ENCODE measurements at regions not wholly inside any gene's neighbourhood (a gene's known extent, or its start where the extent isn't known, plus 50 kb on each side); places are given as distances from the start of the nearest gene placed in this dataset.
A peak's percentile ranks its signal among the peaks of the same experiment; 100 is the strongest.

GRCh38 chr11:90783111-90783510 lies 560.3 kb upstream of the CHORDC1 start:
- Mint-ChIP-seq H3K9me3 (ENCODE audit: low read depth) (peaks cover 11% of the 10 kb centered on the region), H3K36me3 (ENCODE audit: low read depth) (no peaks in the 10 kb centered on the region), H3K4me3 (ENCODE audit: unreplicated experiment) (no peak overlapping the region), H3K4me1 (ENCODE audit: low read depth) (no peaks in the 10 kb centered on the region), H3K27me3 (ENCODE audit: low read depth) (peaks cover 2% of the 10 kb centered on the region), H3K27ac (ENCODE audit: unreplicated experiment) (no peak overlapping the region)
- no peak for TF ChIP-seq CTCF (IDR thresholded peaks at IDR 0.05)
- DNase-seq (ENCODE audit: low spot score) = no peak

- Mint-ChIP-seq H3K9me3 (ENCODE audit: low read depth) (no peaks in the 10 kb centered on the region), H3K36me3 (ENCODE audit: low read depth) (no peaks in the 10 kb centered on the region)
Observed at GRCh38 chr11:90779098-90779497, 556.2 kb upstream of the CHORDC1 start.

GRCh38 chr11:90775567-90776165 lies 552.8 kb upstream of the CHORDC1 start:
- peaks cover 2% of the 10 kb centered on the region for H3K27me3 Mint-ChIP-seq (ENCODE audit: low read depth)
- H3K9me3 Mint-ChIP-seq (ENCODE audit: low read depth) = peaks cover 10% of the 10 kb centered on the region
- no peak overlapping the region for H3K4me3 Mint-ChIP-seq (ENCODE audit: unreplicated experiment)
- H3K36me3 Mint-ChIP-seq (ENCODE audit: low read depth) = no peaks in the 10 kb centered on the region
- no peak for TF ChIP-seq CTCF (IDR thresholded peaks at IDR 0.05)
- no peak overlapping the region for H3K27ac Mint-ChIP-seq (ENCODE audit: unreplicated experiment)
- no peak for DNase-seq (ENCODE audit: low spot score)
- H3K4me1 Mint-ChIP-seq (ENCODE audit: low read depth) = no peaks in the 10 kb centered on the region

More at GRCh38 chr11:90779098-90779497, 556.2 kb upstream of the CHORDC1 start:
- H3K4me1 Mint-ChIP-seq (ENCODE audit: low read depth) = no peaks in the 10 kb centered on the region
- H3K4me3 Mint-ChIP-seq (ENCODE audit: unreplicated experiment) = no peak overlapping the region
- H3K27me3 Mint-ChIP-seq (ENCODE audit: low read depth) = peaks cover 2% of the 10 kb centered on the region
- no peak overlapping the region for H3K27ac Mint-ChIP-seq (ENCODE audit: unreplicated experiment)
- no peak for DNase-seq (ENCODE audit: low spot score)
- TF ChIP-seq CTCF (IDR thresholded peaks at IDR 0.05) = no peak

- DNase-seq (ENCODE audit: low spot score) = peak; percentile 75
- H3K4me3 Mint-ChIP-seq (ENCODE audit: unreplicated experiment) = no peak overlapping the region
- H3K9me3 Mint-ChIP-seq (ENCODE audit: low read depth) = peaks cover 10% of the 10 kb centered on the region
- H3K4me1 Mint-ChIP-seq (ENCODE audit: low read depth) = no peaks in the 10 kb centered on the region
- H3K36me3 Mint-ChIP-seq (ENCODE audit: low read depth) = no peaks in the 10 kb centered on the region
- TF ChIP-seq CTCF (IDR thresholded peaks at IDR 0.05) = no peak
- no peak overlapping the region for H3K27ac Mint-ChIP-seq (ENCODE audit: unreplicated experiment)
- peaks cover 2% of the 10 kb centered on the region for H3K27me3 Mint-ChIP-seq (ENCODE audit: low read depth)
Observed at GRCh38 chr11:90774727-90775566, 552.1 kb upstream of the CHORDC1 start.

GRCh38 chr11:90770007-90770406 lies 547.2 kb upstream of the CHORDC1 start:
- no peaks in the 10 kb centered on the region for H3K36me3 Mint-ChIP-seq (ENCODE audit: low read depth)
- no peak overlapping the region for H3K27ac Mint-ChIP-seq (ENCODE audit: unreplicated experiment)
- DNase-seq (ENCODE audit: low spot score) = no peak
- peaks cover 6% of the 10 kb centered on the region for H3K27me3 Mint-ChIP-seq (ENCODE audit: low read depth)
- H3K9me3 Mint-ChIP-seq (ENCODE audit: low read depth) = peaks cover 10% of the 10 kb centered on the region
- H3K4me1 Mint-ChIP-seq (ENCODE audit: low read depth) = no peaks in the 10 kb centered on the region
- no peak for TF ChIP-seq CTCF (IDR thresholded peaks at IDR 0.05)
- H3K4me3 Mint-ChIP-seq (ENCODE audit: unreplicated experiment) = no peak overlapping the region

All from chondrocyte (in vitro differentiated cells).